Kidney epithelial cell (primary cell): ENCODE measurements at regions not wholly inside any gene's neighbourhood (a gene's known extent, or its start where the extent isn't known, plus 50 kb on each side); places are given as distances from the start of the nearest gene placed in this dataset.

ENCODE experiments used
- DNase-seq: peaks from one replicate; pipeline ENCODE4 v3.0.0-alpha.2; 2010; ENCODE audit warnings: low read depth
- H3K27me3 ChIP-seq: 2 replicates; pipeline ENCODE4 v1.6.0; 2011; ENCODE audit warnings: low read length; ENCODE audit not compliant: control insufficient read depth, insufficient read depth
- H3K36me3 ChIP-seq: 2 replicates; pipeline ENCODE4 v1.5.1; 2011; ENCODE audit warnings: low read length; ENCODE audit not compliant: control insufficient read depth, insufficient read depth
- H3K4me3 ChIP-seq: 2 replicates; pipeline ENCODE4 v1.5.1; 2011; ENCODE audit warnings: low read depth, mild to moderate bottlenecking, control low read depth, low read length
- CTCF ChIP-seq: IDR thresholded peaks from 2 replicates; pipeline ENCODE4 v1.5.1; 2011; ENCODE audit warnings: mild to moderate bottlenecking, moderate library complexity, low read length, control low read depth, inconsistent platforms; ENCODE audit not compliant: insufficient read depth, poor library complexity, severe bottlenecking

GRCh38 chr16:59319871-59320270 lies 585.8 kb upstream of the GOT2 start:
- no peak for DNase-seq
- no peak for TF ChIP-seq CTCF
- H3K36me3 ChIP-seq, result no peaks in the 10 kb centered on the region
- H3K27me3 ChIP-seq, result no peaks in the 10 kb centered on the region
- no peak overlapping the region for H3K4me3 ChIP-seq

GRCh38 chr16:59305850-59306249 lies 571.7 kb upstream of the GOT2 start:
- no peaks in the 10 kb centered on the region for H3K36me3 ChIP-seq
- DNase-seq, result peak; percentile 0
- no peak for TF ChIP-seq CTCF
- no peak overlapping the region for H3K4me3 ChIP-seq
- no peaks in the 10 kb centered on the region for H3K27me3 ChIP-seq

- Histone ChIP-seq H3K36me3 (no peaks in the 10 kb centered on the region), H3K27me3 (no peaks in the 10 kb centered on the region), H3K4me3 (no peak overlapping the region)
- no peak for TF ChIP-seq CTCF
- no peak for DNase-seq
Observed at GRCh38 chr16:59296888-59297287, 562.8 kb upstream of the GOT2 start.

GRCh38 chr16:59295993-59296736 lies 562.0 kb upstream of the GOT2 start:
- TF ChIP-seq CTCF, result no peak
- H3K36me3 ChIP-seq, result no peaks in the 10 kb centered on the region

GRCh38 chr16:59295474-59295873 lies 561.4 kb upstream of the GOT2 start:
- Histone ChIP-seq H3K4me3 (no peak overlapping the region), H3K27me3 (no peaks in the 10 kb centered on the region), H3K36me3 (no peaks in the 10 kb centered on the region)
- DNase-seq, result no peak
- no peak for TF ChIP-seq CTCF

More at GRCh38 chr16:59295993-59296736, 562.0 kb upstream of the GOT2 start:
- no peak overlapping the region for H3K4me3 ChIP-seq
- H3K27me3 ChIP-seq, result no peaks in the 10 kb centered on the region
- no peak for DNase-seq

- Histone ChIP-seq H3K4me3 (no peak overlapping the region), H3K27me3 (no peaks in the 10 kb centered on the region), H3K36me3 (no peaks in the 10 kb centered on the region)
- no peak for DNase-seq
- no peak for TF ChIP-seq CTCF
Observed at GRCh38 chr16:59290718-59291117, 556.6 kb upstream of the GOT2 start.
